Vagina (tissue), 2 donors: ENCODE measurements at regions not wholly inside any gene's neighbourhood (a gene's known extent, or its start where the extent isn't known, plus 50 kb on each side); places are given as distances from the start of the nearest gene placed in this dataset.

ENCODE experiments used
- DNase-seq, 2 donors: peaks; one replicate each; pipeline ENCODE4 v3.0.0-alpha.2; 2017; ENCODE audit errors: extremely low spot score in 2 of 2
- H3K27ac ChIP-seq: fragments of 200-600 bp; sonication (generic); one replicate; pipeline ENCODE4 v1.5.1; 2019
- H3K27me3 ChIP-seq: fragments of 200-600 bp; sonication (generic); one replicate; pipeline ENCODE4 v1.5.1; 2019
- H3K36me3 ChIP-seq, 2 donors: fragments of 200-600 bp; sonication (generic); one replicate each; pipeline ENCODE4 v1.5.1; 2017 to 2019
- H3K4me1 ChIP-seq: fragments of 200-600 bp; sonication (generic); one replicate; pipeline ENCODE4 v1.5.1; 2019
- H3K4me3 ChIP-seq, 2 donors: fragments of 200-600 bp; sonication (generic); 1 replicate in 1 of 2; 2 replicates in 1 of 2; pipeline ENCODE4 v1.5.1; 2016 to 2019
- H3K9me3 ChIP-seq: fragments of 200-600 bp; sonication (generic); one replicate; pipeline ENCODE4 v1.5.1; 2019
- CTCF ChIP-seq, 3 experiments: fragments of 450-650 bp in 2 of 3; fragments of 200-600 bp in 1 of 3; sonication (generic) in 1 of 3; IDR thresholded peaks; one replicate each; pipeline ENCODE4 v1.5.1; 2017 to 2019; ENCODE audit warnings: antibody characterized with exemption in 3 of 3, mild to moderate bottlenecking in 2 of 3, moderate library complexity in 2 of 3
- POLR2A ChIP-seq, 2 donors: fragments of 450-650 bp; IDR thresholded peaks; one replicate each; pipeline ENCODE4 v1.6.1; 2017; ENCODE audit warnings: antibody characterized with exemption in 2 of 2, mild to moderate bottlenecking in 2 of 2, moderate library complexity in 2 of 2
- POLR2AphosphoS5 ChIP-seq, 2 donors: sonication (generic); formaldehyde crosslinking; IDR thresholded peaks; one replicate each; pipeline ENCODE4 v1.9.0; 2017; ENCODE audit warnings: antibody characterized with exemption in 2 of 2, mild to moderate bottlenecking in 2 of 2, low read depth in 1 of 2; ENCODE audit not compliant: insufficient read depth in 1 of 2
- intact Hi-C: fragments of 100-400 bp; cut with DNase I; formaldehyde crosslinking; loops from one replicate; pipeline ENCODE4 v1.15.1; 2023

GRCh38 chr9:115924669-115924987, 229.0 kb upstream of the PAPPA start:
- DNase-seq = no peak
- Histone ChIP-seq H3K36me3 (no peaks in the 10 kb centered on the region), H3K4me1 (peaks cover 7% of the 10 kb centered on the region), H3K27me3 (no peaks in the 10 kb centered on the region), H3K4me3 (no peak overlapping the region), H3K27ac (no peak overlapping the region), H3K9me3 (no peaks in the 10 kb centered on the region)
- intact Hi-C loops = no loop called here
- TF ChIP-seq POLR2A (IDR thresholded peaks at IDR 0.05) = no peak
- TF ChIP-seq CTCF (IDR thresholded peaks at IDR 0.05) = no peak
- TF ChIP-seq POLR2AphosphoS5 (IDR thresholded peaks at IDR 0.05; ENCODE audit: insufficient read depth in 1 of 2, low read depth in 1 of 2) = no peak

GRCh38 chr9:115925424-115925823, 228.2 kb upstream of the PAPPA start:
- no peak for TF ChIP-seq POLR2AphosphoS5 (IDR thresholded peaks at IDR 0.05; ENCODE audit: insufficient read depth in 1 of 2, low read depth in 1 of 2)
- TF ChIP-seq CTCF (IDR thresholded peaks at IDR 0.05) = no peak
- no peak for TF ChIP-seq POLR2A (IDR thresholded peaks at IDR 0.05)
- Histone ChIP-seq H3K4me3 (no peak overlapping the region), H3K36me3 (no peaks in the 10 kb centered on the region), H3K9me3 (no peaks in the 10 kb centered on the region), H3K4me1 (peaks cover 7% of the 10 kb centered on the region), H3K27me3 (no peaks in the 10 kb centered on the region), H3K27ac (no peak overlapping the region)
- DNase-seq = no peak
- intact Hi-C loops = no loop called here

GRCh38 chr9:115930472-115930871, 223.1 kb upstream of the PAPPA start:
- Histone ChIP-seq H3K27me3 (no peaks in the 10 kb centered on the region), H3K9me3 (no peaks in the 10 kb centered on the region), H3K4me1 (no peaks in the 10 kb centered on the region), H3K27ac (no peak overlapping the region), H3K4me3 (no peak overlapping the region), H3K36me3 (no peaks in the 10 kb centered on the region)
- no peak for DNase-seq
- intact Hi-C loops = no loop called here
- TF ChIP-seq POLR2AphosphoS5 (IDR thresholded peaks at IDR 0.05; ENCODE audit: insufficient read depth in 1 of 2, low read depth in 1 of 2) (no peak), CTCF (IDR thresholded peaks at IDR 0.05) (no peak), POLR2A (IDR thresholded peaks at IDR 0.05) (no peak)

GRCh38 chr9:115938479-115938878, 215.1 kb upstream of the PAPPA start:
- no peak for DNase-seq
- no peak overlapping the region for H3K4me3 ChIP-seq
- no peaks in the 10 kb centered on the region for H3K27me3 ChIP-seq
- no peak for TF ChIP-seq POLR2A (IDR thresholded peaks at IDR 0.05)
- TF ChIP-seq POLR2AphosphoS5 (IDR thresholded peaks at IDR 0.05; ENCODE audit: insufficient read depth in 1 of 2, low read depth in 1 of 2) = no peak
- TF ChIP-seq CTCF (IDR thresholded peaks at IDR 0.05) = no peak
- H3K9me3 ChIP-seq = no peaks in the 10 kb centered on the region
- intact Hi-C loops = no loop called here
- H3K36me3 ChIP-seq = no peaks in the 10 kb centered on the region
- peaks cover 4% of the 10 kb centered on the region for H3K4me1 ChIP-seq
- H3K27ac ChIP-seq = no peak overlapping the region

- Histone ChIP-seq H3K4me3 (no peak overlapping the region), H3K27ac (no peak overlapping the region), H3K4me1 (peaks cover 8% of the 10 kb centered on the region), H3K27me3 (no peaks in the 10 kb centered on the region), H3K36me3 (no peaks in the 10 kb centered on the region), H3K9me3 (no peaks in the 10 kb centered on the region)
- no peak for DNase-seq
- TF ChIP-seq POLR2A (IDR thresholded peaks at IDR 0.05) (no peak), CTCF (IDR thresholded peaks at IDR 0.05) (no peak), POLR2AphosphoS5 (IDR thresholded peaks at IDR 0.05; ENCODE audit: insufficient read depth in 1 of 2, low read depth in 1 of 2) (no peak)
- intact Hi-C loops = no loop called here
Observed at GRCh38 chr9:115939065-115939765, 214.4 kb upstream of the PAPPA start.
